SK-N-SH treated with all-trans-retinoic acid at 6 μM for 48 hours (cell line): ENCODE measurements at regions not wholly inside any gene's neighbourhood (a gene's known extent, or its start where the extent isn't known, plus 50 kb on each side); places are given as distances from the start of the nearest gene placed in this dataset.

ENCODE experiments used
- PATZ1 ChIP-seq: fragments of 250-450 bp; sonication (Bioruptor Pico); IDR thresholded peaks from 2 replicates; pipeline ENCODE4 v1.8.0; 2020; ENCODE audit warnings: mild to moderate bottlenecking, moderate library complexity, borderline replicate concordance
- POU6F1 ChIP-seq: fragments of 250-450 bp; sonication (Bioruptor Pico); IDR thresholded peaks from 2 replicates; pipeline ENCODE4 v1.8.0; 2021; ENCODE audit warnings: low read depth, mild to moderate bottlenecking, moderate library complexity, borderline replicate concordance
- PPARA ChIP-seq: fragments of 250-450 bp; sonication (Bioruptor Pico); IDR thresholded peaks from 2 replicates; pipeline ENCODE4 v1.5.0; 2020; ENCODE audit warnings: mild to moderate bottlenecking, borderline replicate concordance
- SNAI2 ChIP-seq: fragments of 250-450 bp; sonication (Bioruptor Pico); IDR thresholded peaks from 2 replicates; pipeline ENCODE4 v1.5.0; 2020; ENCODE audit warnings: mild to moderate bottlenecking, moderate library complexity
- TOX ChIP-seq: fragments of 250-450 bp; sonication (Bioruptor Pico); IDR thresholded peaks from 2 replicates; pipeline ENCODE4 v1.8.0; 2021; ENCODE audit warnings: mild to moderate bottlenecking, moderate library complexity, borderline replicate concordance
- TSHZ2 ChIP-seq: fragments of 250-450 bp; sonication (Bioruptor Pico); IDR thresholded peaks from 2 replicates; pipeline ENCODE4 v1.5.0; 2020; ENCODE audit warnings: mild to moderate bottlenecking, moderate library complexity
- ZFP3 ChIP-seq: fragments of 250-450 bp; sonication (Bioruptor Pico); IDR thresholded peaks from 2 replicates; pipeline ENCODE4 v1.5.0; 2020; ENCODE audit warnings: mild to moderate bottlenecking, moderate library complexity
- ZFP30 ChIP-seq: fragments of 450-650 bp; formaldehyde crosslinking; IDR thresholded peaks from 2 replicates; pipeline ENCODE4 v1.5.0; 2022; ENCODE audit warnings: mild to moderate bottlenecking, moderate library complexity

GRCh38 chrX:39175418-39176057, 374.3 kb downstream of the MID1IP1 start:
- TF ChIP-seq PATZ1 (CRISPR knock-in tag): no peak
- no peak for TF ChIP-seq PPARA
- TF ChIP-seq ZFP3 (CRISPR knock-in tag): no peak
- TF ChIP-seq ZFP30 (CRISPR knock-in tag): no peak
- TF ChIP-seq TSHZ2 (CRISPR knock-in tag): no peak
- TF ChIP-seq SNAI2 (CRISPR knock-in tag): no peak
- TF ChIP-seq TOX: no peak
- no peak for TF ChIP-seq POU6F1 (CRISPR knock-in tag)
